ENCODE measurements at regions not wholly inside any gene's neighbourhood (a gene's known extent, or its start where the extent isn't known, plus 50 kb on each side); places are given as distances from the start of the nearest gene placed in this dataset.

DNA sequence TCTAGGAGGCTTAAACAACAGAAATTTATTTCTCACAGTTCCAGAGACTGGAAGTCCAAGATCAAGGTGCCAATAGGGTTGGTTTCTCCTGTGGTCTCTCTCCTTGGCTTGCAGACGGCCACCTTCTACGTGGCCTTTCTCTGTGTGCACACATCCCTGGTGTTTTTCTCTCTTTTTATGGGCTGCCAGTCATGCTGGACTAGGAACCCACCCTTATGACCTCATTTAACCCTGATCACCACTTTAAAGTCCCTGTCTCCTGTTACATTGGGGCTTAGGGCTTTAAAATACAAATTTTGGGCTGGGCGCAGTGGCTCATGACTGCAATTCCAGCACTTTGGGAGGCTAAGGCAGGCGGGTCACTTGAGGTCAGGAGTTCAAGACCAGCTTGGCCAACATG lies 157.1 kb downstream of the TLE1 start:
- TF ChIP-seq CTCF (IDR thresholded peaks at IDR 0.05; ENCODE audit: unreplicated experiment in 3 of 3), result no peak
- Mint-ChIP-seq H3K4me3 (no peak overlapping the region), H3K27me3 (ENCODE audit: low read depth) (peaks cover 4% of the 10 kb centered on the region), H3K27ac (no peak overlapping the region), H3K9me3 (no peaks in the 10 kb centered on the region), H3K4me1 (peaks cover 4% of the 10 kb centered on the region), H3K36me3 (ENCODE audit: low read depth) (no peaks in the 10 kb centered on the region)

DNA sequence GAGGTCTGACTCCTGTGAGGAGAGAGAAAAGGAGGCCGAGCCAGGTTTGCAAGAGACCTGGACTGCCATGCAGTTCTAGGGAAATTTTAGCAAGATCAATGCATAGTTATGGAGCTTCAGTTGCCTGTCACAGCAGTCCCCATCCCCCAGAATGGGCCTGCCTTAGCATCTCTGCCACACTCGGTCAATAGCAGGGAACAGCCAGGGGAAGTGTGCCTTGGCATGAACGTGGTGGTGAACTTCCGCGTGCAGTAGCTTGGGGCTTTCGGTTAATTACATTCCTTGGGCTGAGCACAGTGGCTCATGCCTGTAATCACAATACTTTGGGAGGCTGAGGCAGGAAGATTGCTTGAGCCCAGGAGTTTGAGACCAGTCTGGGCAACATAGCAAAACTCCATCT lies 157.8 kb downstream of the TLE1 start:
- H3K36me3 Mint-ChIP-seq (ENCODE audit: low read depth), result no peaks in the 10 kb centered on the region
- H3K27ac Mint-ChIP-seq, result no peak overlapping the region

GRCh38 chr9:81530846-81531245 lies 158.5 kb downstream of the TLE1 start:
- Mint-ChIP-seq H3K4me3 (no peak overlapping the region), H3K36me3 (ENCODE audit: low read depth) (no peaks in the 10 kb centered on the region), H3K27ac (no peak overlapping the region), H3K4me1 (peaks cover 9% of the 10 kb centered on the region), H3K9me3 (peaks cover 5% of the 10 kb centered on the region), H3K27me3 (ENCODE audit: low read depth) (peaks cover 4% of the 10 kb centered on the region)
- TF ChIP-seq CTCF (IDR thresholded peaks at IDR 0.05; ENCODE audit: unreplicated experiment in 3 of 3), result no peak

More for the DNA sequence above, 157.8 kb downstream of the TLE1 start:
- Mint-ChIP-seq H3K4me3 (no peak overlapping the region), H3K4me1 (peaks cover 8% of the 10 kb centered on the region), H3K27me3 (ENCODE audit: low read depth) (peaks cover 4% of the 10 kb centered on the region), H3K9me3 (peaks cover 3% of the 10 kb centered on the region)
- no peak for TF ChIP-seq CTCF (IDR thresholded peaks at IDR 0.05; ENCODE audit: unreplicated experiment in 3 of 3)

DNA sequence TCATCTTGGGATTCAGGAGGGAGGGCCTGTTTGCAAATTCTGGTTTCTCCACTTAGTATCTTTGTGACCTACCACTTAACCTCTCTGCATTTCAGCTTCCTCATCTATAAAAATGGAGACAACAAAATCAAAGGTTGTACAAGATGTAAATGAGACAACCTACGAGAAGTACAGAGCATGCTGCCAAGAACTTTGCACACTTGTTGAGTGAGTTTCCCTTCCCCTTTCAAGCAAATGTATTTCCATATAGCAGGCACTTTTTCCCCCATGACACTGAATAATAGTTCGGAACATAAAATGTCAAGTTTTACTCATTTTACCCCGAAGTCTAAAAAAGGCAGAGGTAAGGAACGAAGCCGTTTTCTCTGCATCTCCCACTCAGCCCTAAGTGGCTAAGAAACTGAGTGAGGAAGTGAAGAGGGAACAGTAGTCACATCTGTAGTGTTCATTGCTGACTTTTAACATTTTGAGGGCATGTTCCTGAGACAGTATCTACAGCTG lies 159.0 kb downstream of the TLE1 start:
- no peaks in the 10 kb centered on the region for H3K36me3 Mint-ChIP-seq (ENCODE audit: low read depth)
- H3K27ac Mint-ChIP-seq, result no peak overlapping the region
- H3K4me3 Mint-ChIP-seq, result no peak overlapping the region
- no peak for TF ChIP-seq CTCF (IDR thresholded peaks at IDR 0.05; ENCODE audit: unreplicated experiment in 3 of 3)
- H3K9me3 Mint-ChIP-seq, result peaks cover 5% of the 10 kb centered on the region
- H3K27me3 Mint-ChIP-seq (ENCODE audit: low read depth), result peaks cover 4% of the 10 kb centered on the region
- H3K4me1 Mint-ChIP-seq, result peaks cover 9% of the 10 kb centered on the region

GRCh38 chr9:81529556-81530193 lies 159.7 kb downstream of the TLE1 start:
- peaks cover 9% of the 10 kb centered on the region for H3K4me1 Mint-ChIP-seq
- H3K36me3 Mint-ChIP-seq (ENCODE audit: low read depth), result no peaks in the 10 kb centered on the region
- no peak overlapping the region for H3K4me3 Mint-ChIP-seq
- peaks cover 4% of the 10 kb centered on the region for H3K27me3 Mint-ChIP-seq (ENCODE audit: low read depth)
- TF ChIP-seq CTCF (IDR thresholded peaks at IDR 0.05; ENCODE audit: unreplicated experiment in 3 of 3), result no peak
- H3K27ac Mint-ChIP-seq, result no peak overlapping the region
- peaks cover 5% of the 10 kb centered on the region for H3K9me3 Mint-ChIP-seq

DNA sequence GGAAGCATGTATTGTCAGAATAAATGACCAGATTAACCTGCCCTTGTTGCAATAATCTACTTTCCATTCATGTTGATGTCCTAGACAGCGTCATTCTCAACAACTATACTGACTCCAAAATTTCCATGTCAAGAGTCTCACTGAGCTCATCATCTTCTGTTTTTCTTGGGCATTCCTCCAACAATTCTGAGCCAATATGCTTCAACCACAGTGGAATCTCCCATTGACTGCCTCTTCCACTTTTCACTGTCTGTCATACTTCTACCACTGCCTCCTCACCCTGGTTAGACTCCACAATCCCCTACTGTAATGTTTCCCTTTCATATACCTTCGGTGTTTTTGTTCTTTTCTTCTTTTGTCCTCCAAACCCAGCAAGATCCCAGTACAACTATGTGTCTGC lies 162.8 kb downstream of the TLE1 start:
- TF ChIP-seq CTCF (IDR thresholded peaks at IDR 0.05; ENCODE audit: unreplicated experiment in 3 of 3), result no peak
- peaks cover 9% of the 10 kb centered on the region for H3K4me1 Mint-ChIP-seq
- peaks cover 9% of the 10 kb centered on the region for H3K27me3 Mint-ChIP-seq (ENCODE audit: low read depth)
- no peaks in the 10 kb centered on the region for H3K36me3 Mint-ChIP-seq (ENCODE audit: low read depth)
- H3K4me3 Mint-ChIP-seq, result no peak overlapping the region
- no peak overlapping the region for H3K27ac Mint-ChIP-seq
- H3K9me3 Mint-ChIP-seq, result peaks cover 5% of the 10 kb centered on the region
